IMR-90 (cell line): ENCODE measurements at regions not wholly inside any gene's neighbourhood (a gene's known extent, or its start where the extent isn't known, plus 50 kb on each side); places are given as distances from the start of the nearest gene placed in this dataset.

Experiments used
- ATAC-seq: fragments of 200-7000 bp; cut with Tn5 transposase; 2 replicates; pipeline ENCODE4 v1.9.1; 2020; ENCODE audit warnings: low read depth, mild to moderate bottlenecking, moderate library complexity
- BruUV-seq: library from RNA; stranded (reverse); fragments of 400-500 nt; replicated peaks from 2 replicates; lab custom pipeline; 2021; lab: Mats Ljungman, UMichigan
- CTCF ChIA-PET: fragments of 300-600 bp; formaldehyde crosslinking; extraction: SDS; loops from one replicate; lab custom pipeline; 2021; ENCODE audit warnings: antibody characterized with exemption; lab: Yijun Ruan, JAX
- POLR2A ChIA-PET: fragments of 300-600 bp; sonication (Branson Sonifier 250); formaldehyde crosslinking; loops from one replicate; lab custom pipeline; 2022; ENCODE audit warnings: antibody characterized with exemption; ENCODE audit not compliant: unreplicated experiment; lab: Charles Lee
- DNase-seq: peaks from one replicate; pipeline ENCODE4 v3.0.0; 2013
- H2AFZ ChIP-seq: replicated peaks from 2 replicates; pipeline ENCODE3; 2013; ENCODE audit warnings: low read length, mild to moderate bottlenecking; ENCODE audit not compliant: poor library complexity
- H2AK5ac ChIP-seq: 2 replicates; pipeline ENCODE4 v1.6.1; 2013; ENCODE audit warnings: low read depth, low read length, inconsistent platforms
- H2AK9ac ChIP-seq: replicated peaks from 2 replicates; pipeline ENCODE3; 2013; ENCODE audit warnings: mild to moderate bottlenecking, low read depth, low read length, moderate library complexity; ENCODE audit not compliant: poor library complexity
- H2BK120ac ChIP-seq: 2 replicates; pipeline ENCODE4 v1.6.1; 2013; ENCODE audit warnings: low read depth, low read length, inconsistent platforms
- H2BK15ac ChIP-seq: 3 replicates; pipeline ENCODE4 v1.6.1; 2013; ENCODE audit warnings: low read depth, low read length, inconsistent platforms
- H2BK20ac ChIP-seq: 2 replicates; pipeline ENCODE4 v1.6.1; 2013; ENCODE audit warnings: low read depth, mild to moderate bottlenecking, inconsistent platforms, low read length, moderate library complexity
- H2BK5ac ChIP-seq: 2 replicates; pipeline ENCODE4 v1.6.1; 2013; ENCODE audit warnings: mild to moderate bottlenecking, low read depth, low read length, inconsistent platforms; ENCODE audit not compliant: poor library complexity, severe bottlenecking
- H3K14ac ChIP-seq: replicated peaks from 2 replicates; pipeline ENCODE4 v1.6.1; 2013; ENCODE audit warnings: low read depth, low read length, inconsistent platforms
- H3K18ac ChIP-seq: 2 replicates; pipeline ENCODE4 v1.6.1; 2013; ENCODE audit warnings: low read depth, low read length, control low read depth
- H3K23ac ChIP-seq: 2 replicates; pipeline ENCODE4 v1.6.1; 2013; ENCODE audit warnings: low read depth, low read length, inconsistent platforms
- H3K27ac ChIP-seq: 2 replicates; pipeline ENCODE4 v1.5.1; 2013; ENCODE audit warnings: mild to moderate bottlenecking, control low read depth, low read length; ENCODE audit not compliant: insufficient read depth
- H3K27me3 ChIP-seq: 2 replicates; pipeline ENCODE4 v1.6.1; 2013; ENCODE audit warnings: low read length; ENCODE audit not compliant: control insufficient read depth, insufficient read depth
- H3K36me3 ChIP-seq: 2 replicates; pipeline ENCODE4 v1.6.1; 2013; ENCODE audit warnings: low read length, mixed read lengths; ENCODE audit not compliant: control insufficient read depth, insufficient read depth
- H3K4ac ChIP-seq: 2 replicates; pipeline ENCODE4 v1.6.1; 2013; ENCODE audit warnings: low read depth, low read length, inconsistent platforms
- H3K4me1 ChIP-seq: 2 replicates; pipeline ENCODE4 v1.6.1; 2013; ENCODE audit warnings: low read length, mixed read lengths; ENCODE audit not compliant: control insufficient read depth, insufficient read depth
- H3K4me2 ChIP-seq: 2 replicates; pipeline ENCODE4 v1.6.1; 2013; ENCODE audit warnings: low read depth, mild to moderate bottlenecking, control low read depth, low read length, moderate library complexity
- H3K4me3 ChIP-seq: 2 replicates; pipeline ENCODE4 v1.5.1; 2013; ENCODE audit warnings: low read depth, mild to moderate bottlenecking, control low read depth, low read length, moderate library complexity; ENCODE audit not compliant: insufficient read depth
- H3K56ac ChIP-seq: 2 replicates; pipeline ENCODE4 v1.6.1; 2013; ENCODE audit warnings: low read length, inconsistent platforms; ENCODE audit not compliant: insufficient read depth; ENCODE audit errors: extremely low read depth
- H3K79me1 ChIP-seq, 2 experiments: 2 replicates each; pipeline ENCODE4 v1.6.1; 2013; ENCODE audit warnings: low read length in 2 of 2, inconsistent platforms in 1 of 2, low read depth in 1 of 2
- H3K9ac ChIP-seq: 2 replicates; pipeline ENCODE4 v1.6.1; 2013; ENCODE audit warnings: low read depth, low read length, control low read depth
- H3K9me1 ChIP-seq: 2 replicates; pipeline ENCODE4 v1.6.1; 2013; ENCODE audit warnings: low read length, inconsistent platforms; ENCODE audit not compliant: insufficient read depth
- H3K9me3 ChIP-seq: 2 replicates; pipeline ENCODE4 v1.6.1; 2013; ENCODE audit warnings: low read length; ENCODE audit not compliant: control insufficient read depth, insufficient read depth
- H4K20me1 ChIP-seq: 2 replicates; pipeline ENCODE4 v1.6.1; 2013; ENCODE audit warnings: low read length, inconsistent platforms; ENCODE audit not compliant: insufficient read depth
- H4K5ac ChIP-seq: 2 replicates; pipeline ENCODE4 v1.6.1; 2013; ENCODE audit warnings: mild to moderate bottlenecking, low read depth, low read length, control low read depth
- H4K8ac ChIP-seq, 2 experiments: 2 replicates each; pipeline ENCODE4 v1.6.1; 2013; ENCODE audit warnings: low read depth in 2 of 2, low read length in 2 of 2, control low read depth in 1 of 2, inconsistent platforms in 1 of 2
- H4K91ac ChIP-seq: 2 replicates; pipeline ENCODE4 v1.6.1; 2013; ENCODE audit warnings: low read depth, low read length, inconsistent platforms; ENCODE audit not compliant: insufficient read depth
- BHLHE40 ChIP-seq: fragments of 150-350 bp; IDR thresholded peaks from 2 replicates; pipeline ENCODE4 v1.6.1; 2016; ENCODE audit warnings: mild to moderate bottlenecking, low read depth, low read length
- CHD1 ChIP-seq: IDR thresholded peaks from 2 replicates; pipeline ENCODE4 v1.6.1; 2012; ENCODE audit warnings: low read depth, low read length, improper control_type of control experiment
- CTCF ChIP-seq: conservative IDR thresholded peaks from 2 replicates; pipeline ENCODE4 v1.5.1; 2012; ENCODE audit warnings: mild to moderate bottlenecking, low read depth, low read length, improper control_type of control experiment
- RAD21 ChIP-seq: IDR thresholded peaks from 2 replicates; pipeline ENCODE4 v1.6.1; 2012; ENCODE audit warnings: low read length, improper control_type of control experiment
- WGBS, 2 experiments: methylation state at CpG; one replicate each; pipeline versions ENCODE4 v1.1.5 to v1.1.7; 2013; ENCODE audit warnings: missing lambda C conversion rate in 2 of 2; ENCODE audit not compliant: insufficient read length in 1 of 2; ENCODE audit errors: extremely low coverage in 2 of 2; 5-methylcytosine and 5-hydroxymethylcytosine counted together
- dilution Hi-C: fragments of 300-500 bp; cut with HindIII; formaldehyde crosslinking; loops from one replicate; pipeline ENCODE4 v1.14.3; 2018; ENCODE audit warnings: low sequenced_read_pairs; ENCODE audit not compliant: unreplicated experiment
- in situ Hi-C: fragments of 300-500 bp; cut with MboI; formaldehyde crosslinking; loops from 3 replicates; pipeline ENCODE4 v1.14.3; 2019; ENCODE audit warnings: low sequenced_read_pairs, inconsistent platforms, mixed read lengths
- intact Hi-C: fragments of 100-400 bp; cut with micrococcal nuclease; formaldehyde crosslinking; loops from 2 replicates; pipeline ENCODE4 v1.10.0; 2022

GRCh38 chr11:131037873-131038272 is 121.6 kb upstream of the SNX19 start:
- Histone ChIP-seq H3K36me3 (no peaks in the 10 kb centered on the region), H3K27me3 (no peaks in the 10 kb centered on the region), H2BK15ac (no peak overlapping the region), H4K5ac (no peak overlapping the region), H3K27ac (no peak overlapping the region), H2AFZ (no peak overlapping the region), H3K9me1 (peaks cover 3% of the 10 kb centered on the region), H3K14ac (no peak overlapping the region), H3K56ac (no peak overlapping the region), H4K91ac (0 out of 2 replicates have a peak overlapping the region, but pooled peaks have one; percentile 16), H3K9me3 (no peaks in the 10 kb centered on the region), H3K79me1 (no peaks in the 10 kb centered on the region), H2BK120ac (peak overlapping the region; percentile 44; the same call in 1 of the 2 replicates), H2AK9ac (no peak overlapping the region), H3K4me3 (no peak overlapping the region), H3K4me1 (peaks cover 3% of the 10 kb centered on the region), H2BK20ac (peak overlapping the region; percentile 72), H3K9ac (no peak overlapping the region), H3K18ac (no peak overlapping the region), H4K8ac (no peak overlapping the region), H4K20me1 (no peaks in the 10 kb centered on the region), H3K23ac (no peak overlapping the region), H3K4me2 (no peak overlapping the region), H2AK5ac (no peak overlapping the region), H3K4ac (peak overlapping the region; percentile 6; the same call in 1 of the 2 replicates), H2BK5ac (no peak overlapping the region)
- intact Hi-C loops (no loop called here), dilution Hi-C loops (no loop called here), in situ Hi-C loops (no loop called here)
- no peak for ATAC-seq
- CTCF ChIA-PET: no interaction called here
- POLR2A ChIA-PET: no interaction called here
- TF ChIP-seq BHLHE40 (no peak), CHD1 (no peak), CTCF (0 out of 2 replicates have a peak, but pooled peaks have one; percentile 13), RAD21 (peak; percentile 26; the same call in 1 of the 2 replicates)
- WGBS, 2 experiments: 80% methylated on average over 2 of the region's 7 CpGs; no CpG with 5 or more reads in 1 of the 2 experiments
- no peak for DNase-seq
- no TSS peak for BruUV-seq
